Activated naive CD8-positive, alpha-beta T cell treated with anti-CD3 and anti-CD28 coated beads for 36 hours (primary cell): ENCODE measurements at regions not wholly inside any gene's neighbourhood (a gene's known extent, or its start where the extent isn't known, plus 50 kb on each side); places are given as distances from the start of the nearest gene placed in this dataset.
"Not testable (repeated sequence)": the region's sequence is repeated elsewhere in the genome, so short reads cannot be mapped to it uniquely, and the experiment has no call there.

Experiments used
- DNase-seq: peaks from one replicate; pipeline ENCODE4 v3.0.0; 2021
- H3K27ac Mint-ChIP-seq: one replicate; pipeline ENCODE4 v1.8.0; 2022; ENCODE audit warnings: mild to moderate bottlenecking, moderate library complexity, mixed read lengths
- H3K27me3 Mint-ChIP-seq: one replicate; pipeline ENCODE4 v1.8.0; 2022; ENCODE audit warnings: mild to moderate bottlenecking, mixed read lengths
- H3K36me3 Mint-ChIP-seq: one replicate; pipeline ENCODE4 v1.8.0; 2021; ENCODE audit warnings: mild to moderate bottlenecking, mixed read lengths
- H3K4me1 Mint-ChIP-seq: one replicate; pipeline ENCODE4 v1.8.0; 2021; ENCODE audit warnings: mixed read lengths
- H3K4me3 Mint-ChIP-seq: one replicate; pipeline ENCODE4 v1.8.0; 2022; ENCODE audit warnings: mild to moderate bottlenecking, moderate library complexity, mixed read lengths
- H3K9me3 Mint-ChIP-seq: one replicate; pipeline ENCODE4 v1.8.0; 2022; ENCODE audit warnings: mixed read lengths

DNA sequence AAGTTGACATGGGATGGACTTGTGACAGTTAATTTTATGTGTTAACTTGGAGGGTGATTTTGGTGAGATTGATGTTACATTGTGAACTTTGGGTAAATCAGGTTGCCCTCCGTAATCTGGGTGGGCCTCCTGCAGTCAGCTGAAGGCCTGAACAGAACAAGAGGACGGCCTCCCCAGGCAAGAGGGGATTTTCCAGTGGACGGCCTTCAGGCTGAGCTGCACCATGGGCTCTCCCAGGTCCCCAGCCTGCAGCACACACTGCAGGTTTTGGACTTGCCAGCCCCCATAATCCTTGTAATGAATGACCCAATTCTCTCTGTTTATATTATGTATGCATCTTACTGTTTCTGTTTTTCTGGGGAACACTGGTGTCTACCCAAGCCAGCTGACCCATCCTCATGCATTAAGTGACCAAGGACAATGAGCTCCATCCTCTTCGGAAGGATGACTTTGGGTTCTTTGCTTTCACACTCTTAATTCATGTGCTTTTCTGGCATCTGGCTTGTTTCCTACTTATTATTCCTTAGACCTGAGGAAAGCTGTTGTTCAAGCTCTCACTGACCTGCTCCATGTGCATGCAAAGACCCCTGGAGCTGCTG is 64.2 kb downstream of the DACT2 start:
- H3K9me3 Mint-ChIP-seq = peaks cover 14% of the 10 kb centered on the region
- peaks cover 8% of the 10 kb centered on the region for H3K27me3 Mint-ChIP-seq
- no peak overlapping the region for H3K27ac Mint-ChIP-seq
- H3K4me3 Mint-ChIP-seq = no peak overlapping the region
- no peaks in the 10 kb centered on the region for H3K36me3 Mint-ChIP-seq
- DNase-seq = no peak
- H3K4me1 Mint-ChIP-seq = no peaks in the 10 kb centered on the region

GRCh38 chr6:168252267-168252666 is 67.3 kb downstream of the DACT2 start:
- peaks cover 14% of the 10 kb centered on the region for H3K9me3 Mint-ChIP-seq
- no peak overlapping the region for H3K4me3 Mint-ChIP-seq
- H3K4me1 Mint-ChIP-seq = no peaks in the 10 kb centered on the region
- H3K36me3 Mint-ChIP-seq = no peaks in the 10 kb centered on the region
- peaks cover 5% of the 10 kb centered on the region for H3K27me3 Mint-ChIP-seq
- DNase-seq = no peak
- no peak overlapping the region for H3K27ac Mint-ChIP-seq

DNA sequence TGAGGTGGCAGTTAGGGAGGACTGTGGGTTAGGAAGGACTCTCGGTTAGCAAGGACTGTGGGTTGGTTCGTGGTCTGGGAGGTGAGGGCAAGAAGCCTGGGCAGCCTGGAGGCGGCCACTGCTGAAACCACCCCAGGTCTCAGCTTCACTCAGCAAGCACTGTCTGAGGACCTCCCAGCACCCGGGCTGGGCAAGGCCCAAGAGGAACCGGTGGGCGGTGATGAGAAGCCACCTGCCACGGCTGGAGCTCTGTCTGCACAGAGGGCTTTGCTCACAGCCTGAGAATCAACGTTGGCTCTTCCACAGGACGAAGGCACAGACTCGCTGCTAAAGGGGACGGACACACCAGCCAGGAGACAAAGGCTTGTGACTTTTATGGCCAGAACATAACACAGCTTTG is 69.3 kb downstream of the DACT2 start:
- H3K27ac Mint-ChIP-seq = no peak overlapping the region
- no peaks in the 10 kb centered on the region for H3K4me1 Mint-ChIP-seq
- H3K4me3 Mint-ChIP-seq = no peak overlapping the region
- H3K9me3 Mint-ChIP-seq = peaks cover 6% of the 10 kb centered on the region
- peaks cover 5% of the 10 kb centered on the region for H3K27me3 Mint-ChIP-seq
- H3K36me3 Mint-ChIP-seq = no peaks in the 10 kb centered on the region
- no peak for DNase-seq

DNA sequence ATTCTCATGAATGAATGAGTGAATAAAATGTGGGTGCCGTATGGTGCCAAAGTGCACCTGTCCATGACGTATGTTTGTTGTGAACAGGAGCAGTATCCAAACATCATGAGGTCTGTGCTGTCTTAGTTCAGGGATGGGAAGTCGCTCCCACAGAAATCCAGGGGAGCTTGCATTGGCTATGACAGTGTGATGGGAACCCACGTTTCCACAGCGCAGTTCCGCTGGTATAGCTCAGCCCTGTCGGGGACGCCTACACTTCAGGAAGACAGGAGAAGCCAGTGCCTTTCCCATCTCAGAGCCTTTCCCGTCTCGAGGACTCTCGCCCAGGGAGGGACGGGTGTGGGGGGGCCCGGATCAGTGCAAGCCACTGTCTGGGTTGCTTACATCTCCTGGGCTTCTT is 69.8 kb downstream of the DACT2 start:
- no peaks in the 10 kb centered on the region for H3K4me1 Mint-ChIP-seq
- peaks cover 1% of the 10 kb centered on the region for H3K9me3 Mint-ChIP-seq
- no peak overlapping the region for H3K4me3 Mint-ChIP-seq
- no peaks in the 10 kb centered on the region for H3K36me3 Mint-ChIP-seq
- no peak for DNase-seq
- H3K27me3 Mint-ChIP-seq = peaks cover 2% of the 10 kb centered on the region
- no peak overlapping the region for H3K27ac Mint-ChIP-seq

DNA sequence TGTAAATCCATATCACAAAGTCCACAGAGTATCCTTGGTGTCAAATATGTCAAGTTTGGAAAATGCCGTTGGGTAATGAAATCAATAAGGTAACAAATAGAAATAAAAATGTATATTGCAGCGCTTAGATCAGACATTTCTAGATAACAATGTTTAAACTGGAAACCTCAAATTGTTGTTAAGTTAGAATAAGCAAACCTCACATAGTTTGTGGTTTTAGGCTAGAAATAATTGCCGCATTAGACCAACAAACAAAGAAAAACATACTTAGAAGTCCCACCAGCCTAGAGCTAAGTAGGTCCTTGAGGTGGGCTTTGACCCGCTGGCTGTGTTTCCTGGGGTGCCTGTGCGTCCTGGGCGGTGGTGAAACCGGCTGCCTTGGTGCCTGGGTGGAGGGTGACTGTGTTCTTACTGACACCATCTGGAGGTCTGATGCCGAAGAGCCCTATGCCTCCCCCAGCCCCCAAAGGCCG is 71.4 kb downstream of the DACT2 start:
- no peaks in the 10 kb centered on the region for H3K36me3 Mint-ChIP-seq
- H3K4me3 Mint-ChIP-seq = no peak overlapping the region
- no peaks in the 10 kb centered on the region for H3K9me3 Mint-ChIP-seq
- H3K27ac Mint-ChIP-seq = no peak overlapping the region
- DNase-seq = no peak
- H3K27me3 Mint-ChIP-seq = no peaks in the 10 kb centered on the region
- H3K4me1 Mint-ChIP-seq = peaks cover 3% of the 10 kb centered on the region

GRCh38 chr6:168247443-168248147 is 72.0 kb downstream of the DACT2 start:
- H3K27ac Mint-ChIP-seq = no peak overlapping the region
- H3K36me3 Mint-ChIP-seq = no peaks in the 10 kb centered on the region
- no peaks in the 10 kb centered on the region for H3K27me3 Mint-ChIP-seq
- H3K9me3 Mint-ChIP-seq = no peaks in the 10 kb centered on the region
- DNase-seq = no peak
- peaks cover 3% of the 10 kb centered on the region for H3K4me1 Mint-ChIP-seq
- no peak overlapping the region for H3K4me3 Mint-ChIP-seq

- Mint-ChIP-seq H3K4me3 (no peak overlapping the region), H3K36me3 (no peaks in the 10 kb centered on the region), H3K9me3 (no peaks in the 10 kb centered on the region), H3K27ac (no peak overlapping the region), H3K4me1 (peaks cover 3% of the 10 kb centered on the region), H3K27me3 (no peaks in the 10 kb centered on the region)
- DNase-seq = no peak
These were observed 74.5 kb downstream of the DACT2 start for GRCh38 chr6:168244961-168245551.

- peaks cover 3% of the 10 kb centered on the region for H3K27me3 Mint-ChIP-seq
- peak; percentile 9 for DNase-seq
- no peak overlapping the region for H3K27ac Mint-ChIP-seq
- peaks cover 3% of the 10 kb centered on the region for H3K4me1 Mint-ChIP-seq
- H3K36me3 Mint-ChIP-seq = no peaks in the 10 kb centered on the region
- H3K4me3 Mint-ChIP-seq = no peak overlapping the region
- no peaks in the 10 kb centered on the region for H3K9me3 Mint-ChIP-seq
These were observed 75.7 kb downstream of the DACT2 start for GRCh38 chr6:168243812-168244376.

DNA sequence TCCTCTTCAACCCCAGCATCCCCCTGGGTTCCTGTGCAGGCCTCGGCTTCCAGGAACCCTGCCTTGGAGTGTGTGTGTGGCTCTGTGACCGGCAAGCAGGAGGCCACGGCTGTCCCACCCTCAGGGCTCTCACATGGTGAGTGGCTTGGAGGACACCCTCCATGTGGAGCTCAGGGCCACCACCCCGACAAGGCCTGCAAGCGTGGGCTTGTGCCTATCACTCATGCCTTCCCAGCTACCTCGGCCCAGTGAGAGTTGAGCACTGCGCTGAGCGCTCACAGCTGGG is 76.7 kb downstream of the DACT2 start:
- Mint-ChIP-seq H3K4me1 (peaks cover 3% of the 10 kb centered on the region), H3K27ac (no peak overlapping the region), H3K4me3 (no peak overlapping the region)

DNA sequence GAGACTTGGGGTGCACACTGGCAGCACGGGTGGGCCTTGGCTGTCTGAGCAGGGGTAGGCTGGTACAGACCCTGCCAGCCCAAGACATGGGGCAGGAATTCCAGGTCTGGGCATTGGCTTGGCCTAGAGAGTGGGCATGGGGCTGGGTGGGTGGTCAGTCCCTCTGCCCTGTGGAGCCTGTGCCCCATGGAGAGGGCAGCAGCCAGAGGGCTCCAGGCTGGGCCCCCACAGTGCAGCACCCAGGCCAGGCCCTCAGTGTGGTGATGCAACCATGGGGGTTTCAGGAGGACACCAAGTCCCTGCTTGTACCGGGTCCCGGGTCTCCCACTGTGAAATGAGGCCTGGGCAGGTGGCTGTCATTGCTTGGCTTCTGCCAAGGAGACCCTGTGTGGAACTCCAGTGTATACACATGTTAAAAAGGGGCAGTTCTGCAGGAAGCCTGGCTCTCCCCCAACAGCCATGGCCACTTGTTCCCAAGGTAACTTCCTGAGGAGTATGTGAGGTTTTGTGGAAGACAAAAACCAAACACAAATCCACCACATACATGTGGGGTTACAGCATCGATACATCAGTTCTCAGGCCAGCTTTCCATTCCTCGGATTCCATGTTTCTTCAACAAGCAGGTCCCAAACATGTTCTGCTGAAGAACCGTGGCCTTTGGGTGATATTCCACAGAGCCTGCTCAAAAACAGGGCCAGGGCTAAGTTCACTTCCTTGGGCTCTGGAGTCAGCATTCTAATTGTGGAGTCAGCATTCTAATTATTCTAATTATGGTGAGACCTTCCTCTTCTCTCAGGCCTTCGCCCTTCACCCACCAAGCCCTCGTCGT is 77.3 kb downstream of the DACT2 start:
- peaks cover 3% of the 10 kb centered on the region for H3K4me1 Mint-ChIP-seq
- no peaks in the 10 kb centered on the region for H3K9me3 Mint-ChIP-seq
- no peak overlapping the region for H3K27ac Mint-ChIP-seq
- no peaks in the 10 kb centered on the region for H3K36me3 Mint-ChIP-seq
- H3K4me3 Mint-ChIP-seq = no peak overlapping the region
- no peak for DNase-seq
- H3K27me3 Mint-ChIP-seq = peaks cover 3% of the 10 kb centered on the region

More for the DNA sequence above, 76.7 kb downstream of the DACT2 start:
- no peak for DNase-seq
- peaks cover 3% of the 10 kb centered on the region for H3K27me3 Mint-ChIP-seq
- no peaks in the 10 kb centered on the region for H3K36me3 Mint-ChIP-seq
- H3K9me3 Mint-ChIP-seq = no peaks in the 10 kb centered on the region

DNA sequence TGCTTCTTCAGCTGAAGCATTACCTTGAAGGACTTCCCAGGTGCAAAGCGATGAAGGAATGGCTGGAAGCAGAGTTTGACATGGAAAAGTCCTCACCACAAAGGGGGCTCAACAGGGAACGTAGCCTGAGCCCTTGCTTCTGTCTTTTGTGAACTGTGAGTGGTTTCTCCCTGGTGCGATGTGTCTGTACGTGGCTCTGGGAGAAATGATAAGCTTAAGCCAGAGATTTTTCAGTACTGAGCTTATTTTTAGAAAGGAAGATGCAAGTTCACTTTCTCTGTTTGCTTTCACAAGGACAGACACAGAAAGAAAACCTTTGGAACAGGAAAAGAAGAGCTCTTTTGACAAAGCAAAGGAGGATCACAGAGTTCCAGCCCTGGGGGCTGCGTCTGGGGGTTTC is 79.4 kb downstream of the DACT2 start:
- Mint-ChIP-seq H3K9me3 (no peaks in the 10 kb centered on the region), H3K4me1 (peaks cover 3% of the 10 kb centered on the region), H3K27ac (no peak overlapping the region), H3K27me3 (peaks cover 3% of the 10 kb centered on the region), H3K36me3 (no peaks in the 10 kb centered on the region), H3K4me3 (no peak overlapping the region)
- no peak for DNase-seq

DNA sequence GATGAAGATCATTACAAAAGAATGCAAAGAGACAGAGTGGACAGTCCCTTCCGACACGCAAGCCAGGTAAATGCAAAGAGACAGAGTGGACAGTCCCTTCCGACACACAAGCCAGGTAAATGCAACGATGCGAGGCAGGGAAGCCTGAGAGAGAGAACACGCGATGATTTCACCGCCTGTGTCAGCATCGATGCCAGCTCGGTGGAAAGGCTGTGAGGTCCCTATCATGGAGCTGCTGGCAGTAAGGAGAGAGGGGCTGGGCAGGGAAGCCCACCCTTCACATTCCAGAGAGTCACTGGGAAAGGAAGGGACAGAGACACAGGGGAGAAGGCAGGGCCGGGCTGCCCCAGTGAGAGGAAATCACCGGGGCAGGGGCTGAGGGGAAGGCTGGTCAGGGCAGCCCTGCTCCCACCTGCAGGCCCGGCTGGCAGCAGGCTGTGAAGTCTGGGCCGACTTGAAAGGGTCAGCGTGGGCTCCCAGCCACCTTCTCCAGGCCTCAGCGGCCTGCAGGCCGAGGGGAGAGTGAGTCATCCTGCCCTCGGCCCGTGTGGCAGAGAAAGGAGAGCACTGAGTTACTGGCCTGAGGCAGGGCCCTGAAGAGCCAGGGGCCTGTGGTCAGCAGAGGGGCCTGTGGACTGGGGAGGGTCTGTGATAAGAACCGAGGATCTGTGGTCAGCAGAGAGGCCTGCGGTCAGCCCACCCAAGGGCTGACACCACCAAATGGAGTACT is 80.4 kb downstream of the DACT2 start:
- no peak overlapping the region for H3K4me3 Mint-ChIP-seq
- H3K36me3 Mint-ChIP-seq = no peaks in the 10 kb centered on the region
- H3K9me3 Mint-ChIP-seq = no peaks in the 10 kb centered on the region
- H3K4me1 Mint-ChIP-seq = peaks cover 3% of the 10 kb centered on the region
- H3K27me3 Mint-ChIP-seq = peaks cover 3% of the 10 kb centered on the region
- DNase-seq = no peak
- no peak overlapping the region for H3K27ac Mint-ChIP-seq

DNA sequence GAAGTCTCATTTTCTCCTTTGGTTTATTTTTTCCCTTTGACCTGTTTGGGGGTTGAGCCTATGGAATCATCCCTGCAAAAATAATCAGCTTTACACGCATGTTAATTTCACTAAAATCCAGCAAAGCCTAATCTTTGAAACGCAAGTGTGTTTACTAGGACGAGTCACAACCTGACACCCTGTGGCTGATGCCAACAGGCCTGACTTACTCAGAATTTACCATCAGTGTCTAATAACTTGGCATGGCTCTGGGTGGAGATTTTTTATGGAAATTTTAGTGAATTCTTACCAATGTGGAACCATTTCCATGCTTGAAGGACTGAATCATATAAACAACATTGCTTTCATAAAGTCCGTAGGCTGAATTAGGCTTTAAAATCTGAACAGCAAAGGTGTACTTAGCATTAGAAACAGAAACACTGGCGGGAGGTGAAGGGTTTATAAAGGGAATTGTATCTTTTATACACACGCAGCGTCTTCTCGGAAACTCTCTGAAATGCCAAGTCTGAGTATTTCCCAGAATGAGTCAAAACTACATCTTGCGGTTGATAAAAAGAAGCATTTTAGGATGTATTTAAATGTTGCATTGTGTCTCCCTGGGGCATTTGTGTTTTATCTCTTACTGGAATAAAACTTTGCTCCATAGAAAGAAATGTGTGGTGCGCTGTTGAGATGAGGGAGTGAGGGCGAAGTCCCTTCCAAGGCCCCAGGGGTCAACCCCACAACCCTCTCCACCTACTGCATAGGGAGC is 81.2 kb downstream of the DACT2 start:
- no peak overlapping the region for H3K4me3 Mint-ChIP-seq
- no peaks in the 10 kb centered on the region for H3K9me3 Mint-ChIP-seq
- H3K27me3 Mint-ChIP-seq = peaks cover 3% of the 10 kb centered on the region
- no peaks in the 10 kb centered on the region for H3K4me1 Mint-ChIP-seq
- H3K27ac Mint-ChIP-seq = no peak overlapping the region
- H3K36me3 Mint-ChIP-seq = no peaks in the 10 kb centered on the region
- no peak for DNase-seq

DNA sequence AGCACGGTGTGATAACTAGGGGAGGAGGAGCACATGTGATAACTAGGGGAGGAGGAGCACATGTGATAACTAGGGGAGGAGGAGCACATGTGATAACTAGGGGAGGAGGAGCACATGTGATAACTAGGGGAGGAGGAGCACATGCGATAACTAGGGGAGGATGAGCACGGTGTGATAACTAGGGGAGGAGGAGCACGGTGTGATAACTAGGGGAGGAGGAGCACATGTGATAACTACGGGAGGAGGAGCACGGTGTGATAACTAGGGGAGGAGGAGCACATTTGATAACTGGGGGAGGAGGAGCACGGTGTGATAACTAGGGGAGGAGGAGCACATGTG is 85.7 kb downstream of the DACT2 start:
- H3K4me1 Mint-ChIP-seq, H3K36me3 Mint-ChIP-seq, H3K27ac Mint-ChIP-seq, H3K4me3 Mint-ChIP-seq, DNase-seq, H3K9me3 Mint-ChIP-seq: not testable (repeated sequence)
- H3K27me3 Mint-ChIP-seq = peaks cover 14% of the 10 kb centered on the region
